NCI-H2081 treated with DMSO at 0.1 percent for 48 hours (cell line): ENCODE measurements at regions not wholly inside any gene's neighbourhood (a gene's known extent, or its start where the extent isn't known, plus 50 kb on each side); places are given as distances from the start of the nearest gene placed in this dataset.

ENCODE experiments used
- DNase-seq: peaks from one replicate; lab custom pipeline; 2025; lab: John Stamatoyannopoulos, UW

- no peak for DNase-seq
These were observed 148.8 kb downstream of the GATB start for GRCh38 chr4:151611960-151612359.

DNA sequence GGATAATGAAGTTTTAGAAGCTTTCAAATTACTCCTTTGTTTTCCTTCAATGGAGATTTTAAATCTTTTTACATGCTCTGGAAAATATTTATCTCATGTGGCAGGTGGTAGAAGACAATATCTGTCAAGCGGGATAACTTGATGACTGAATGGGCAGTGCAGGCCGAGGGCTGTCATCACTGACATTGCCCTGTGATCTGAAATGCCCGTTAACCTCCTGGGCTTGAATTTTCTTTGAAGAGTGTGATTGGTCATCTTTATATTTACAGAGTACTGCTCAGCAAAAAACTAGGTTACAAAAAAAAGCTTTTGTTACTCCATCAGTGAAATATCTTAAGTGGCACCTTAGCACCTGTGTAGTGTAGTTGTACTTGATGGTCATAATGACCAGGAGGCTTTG is 147.5 kb downstream of the GATB start:
- no peak for DNase-seq

GRCh38 chr4:151614561-151614960 is 146.2 kb downstream of the GATB start:
- DNase-seq: no peak

DNA sequence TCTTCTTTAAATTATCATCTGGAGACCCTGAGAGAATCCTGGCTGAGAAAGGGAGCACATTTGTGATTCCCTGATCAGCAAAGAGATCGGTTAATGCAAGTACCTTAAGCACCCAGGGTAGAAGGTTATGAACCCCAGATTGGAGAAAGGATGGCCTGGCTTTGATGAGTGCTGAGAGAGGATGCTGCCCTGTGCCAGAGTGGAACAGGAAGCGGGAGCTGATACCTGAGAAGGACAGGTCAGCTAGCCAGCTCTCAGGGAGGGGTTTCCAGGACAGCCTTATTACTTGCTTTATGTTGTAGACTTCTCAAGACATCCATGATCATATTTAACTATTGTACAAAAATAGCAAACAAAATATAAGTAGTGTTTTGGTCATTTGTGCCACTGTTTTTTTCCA is 141.9 kb downstream of the GATB start:
- DNase-seq: no peak

DNA sequence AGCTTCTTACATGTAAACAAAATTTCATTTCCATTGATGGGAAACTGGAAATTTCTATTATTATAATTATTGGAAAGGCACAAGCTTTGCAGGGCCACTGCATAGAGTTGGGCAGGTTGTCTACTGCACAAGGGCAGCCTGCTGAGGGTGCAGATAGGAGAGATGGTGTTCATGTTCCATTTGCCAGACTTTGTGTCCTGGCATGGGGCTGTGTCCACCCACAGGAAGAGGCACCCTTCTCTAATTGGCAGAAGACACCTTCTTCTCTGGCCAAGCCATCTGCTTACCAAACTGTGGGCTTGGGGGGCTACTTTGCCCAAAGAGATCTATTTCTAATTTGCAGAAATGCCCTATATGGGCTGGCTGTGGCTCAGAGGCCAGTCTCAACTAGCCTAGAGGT is 140.7 kb downstream of the GATB start:
- DNase-seq: no peak
